Loucy (cell line): ENCODE measurements at regions not wholly inside any gene's neighbourhood (a gene's known extent, or its start where the extent isn't known, plus 50 kb on each side); places are given as distances from the start of the nearest gene placed in this dataset.

Source experiments
- H2AFZ ChIP-seq: fragments of 200-600 bp; sonication (generic); 2 replicates; pipeline ENCODE4 v1.6.0; 2016; ENCODE audit warnings: antibody characterized with exemption, mild to moderate bottlenecking, low read length, moderate library complexity
- H3F3A ChIP-seq: fragments of 200-600 bp; 2 replicates; pipeline ENCODE4 v1.6.0; 2016; ENCODE audit warnings: antibody characterized with exemption, low read depth, mild to moderate bottlenecking
- H3K27me3 ChIP-seq: fragments of 200-600 bp; sonication (generic); 2 replicates; pipeline ENCODE4 v1.6.1; 2014; ENCODE audit warnings: low read length, mild to moderate bottlenecking; ENCODE audit not compliant: insufficient read depth, poor library complexity, severe bottlenecking
- H3K36me3 ChIP-seq: fragments of 200-600 bp; sonication (generic); 2 replicates; pipeline ENCODE4 v1.6.1; 2016; ENCODE audit warnings: low read length; ENCODE audit not compliant: insufficient read depth
- H3K4me1 ChIP-seq: fragments of 200-600 bp; sonication (generic); 2 replicates; pipeline ENCODE4 v1.5.1; 2014; ENCODE audit warnings: low read length, mild to moderate bottlenecking; ENCODE audit not compliant: insufficient read depth, poor library complexity, severe bottlenecking
- H3K4me2 ChIP-seq: fragments of 200-600 bp; sonication (generic); 2 replicates; pipeline ENCODE4 v1.6.0; 2014; ENCODE audit warnings: antibody characterized with exemption, low read length, low read depth, mild to moderate bottlenecking; ENCODE audit not compliant: poor library complexity, severe bottlenecking
- H3K4me3 ChIP-seq: fragments of 200-600 bp; sonication (generic); 2 replicates; pipeline ENCODE4 v1.5.1; 2014; ENCODE audit warnings: low read length, mild to moderate bottlenecking, mixed read lengths; ENCODE audit not compliant: poor library complexity, severe bottlenecking
- H3K79me2 ChIP-seq: fragments of 200-600 bp; sonication (generic); 2 replicates; pipeline ENCODE4 v1.6.1; 2014; ENCODE audit warnings: low read length; ENCODE audit not compliant: insufficient read depth
- H3K9ac ChIP-seq: fragments of 200-600 bp; sonication (generic); 2 replicates; pipeline ENCODE4 v1.6.0; 2014; ENCODE audit warnings: mild to moderate bottlenecking, low read depth, low read length, moderate library complexity; ENCODE audit not compliant: poor library complexity, severe bottlenecking
- H3K9me2 ChIP-seq: fragments of 200-600 bp; sonication (generic); replicated peaks from 2 replicates; pipeline ENCODE4 v1.6.1; 2016; ENCODE audit warnings: low read depth, low read length, mixed read lengths
- H3K9me3 ChIP-seq: fragments of 200-600 bp; sonication (generic); 2 replicates; pipeline ENCODE4 v1.6.1; 2014; ENCODE audit warnings: mild to moderate bottlenecking, antibody characterized with exemption, low read length, low read depth; ENCODE audit not compliant: insufficient read depth
- H4K20me1 ChIP-seq: fragments of 200-600 bp; sonication (generic); 2 replicates; pipeline ENCODE4 v1.6.0; 2014; ENCODE audit warnings: antibody characterized with exemption, low read length, mild to moderate bottlenecking; ENCODE audit not compliant: insufficient read depth, poor library complexity, severe bottlenecking
- CTCF ChIP-seq: fragments of 200-600 bp; sonication (generic); conservative IDR thresholded peaks from 2 replicates; pipeline ENCODE4 v1.5.1; 2014; ENCODE audit warnings: mild to moderate bottlenecking, antibody characterized with exemption, low read length
- EZH2phosphoT487 ChIP-seq: fragments of 200-600 bp; IDR thresholded peaks from 2 replicates; pipeline ENCODE4 v1.6.1; 2018; ENCODE audit warnings: antibody characterized with exemption, mild to moderate bottlenecking, moderate library complexity, borderline replicate concordance

DNA sequence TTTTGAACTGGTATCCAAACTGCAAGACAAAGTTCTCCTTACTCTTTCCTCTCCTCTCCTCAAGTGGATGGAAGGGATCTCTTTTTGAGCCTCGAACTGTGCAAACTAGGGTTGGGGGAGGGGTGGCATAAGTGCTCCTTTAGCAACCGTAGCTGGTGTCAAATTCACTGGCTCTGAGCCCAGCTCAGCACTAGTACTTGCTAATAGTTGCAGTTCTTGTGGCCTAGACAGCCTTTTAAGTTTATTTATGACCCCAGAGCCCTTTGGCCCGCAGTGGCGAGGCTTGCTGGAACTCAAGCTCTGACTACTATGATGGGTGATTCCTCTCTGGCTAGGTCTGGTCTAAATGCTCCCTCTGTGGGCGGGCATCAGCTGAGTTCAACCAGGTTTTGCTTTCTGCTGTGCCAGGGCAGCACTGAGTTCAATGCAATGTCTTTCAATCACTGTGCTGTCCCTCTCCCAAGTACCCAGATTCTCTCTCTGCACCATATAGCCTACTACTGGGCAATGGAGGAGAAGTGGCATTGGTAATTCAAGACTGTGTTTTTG, 528.4 kb upstream of the SYT4 start:
- H3K9me3 ChIP-seq: no peaks in the 10 kb centered on the region
- H4K20me1 ChIP-seq: no peaks in the 10 kb centered on the region
- no peak overlapping the region for H3K4me3 ChIP-seq
- no peaks in the 10 kb centered on the region for H3F3A ChIP-seq
- H3K36me3 ChIP-seq: no peaks in the 10 kb centered on the region
- no peaks in the 10 kb centered on the region for H3K4me1 ChIP-seq
- no peaks in the 10 kb centered on the region for H3K79me2 ChIP-seq
- TF ChIP-seq EZH2phosphoT487: no peak
- no peak for TF ChIP-seq CTCF
- H3K9me2 ChIP-seq: no peaks in the 10 kb centered on the region
- H2AFZ ChIP-seq: no peak overlapping the region
- H3K27me3 ChIP-seq: no peaks in the 10 kb centered on the region
- no peak overlapping the region for H3K4me2 ChIP-seq
- no peak overlapping the region for H3K9ac ChIP-seq

GRCh38 chr18:43812627-43813026, 535.3 kb upstream of the SYT4 start:
- H3K36me3 ChIP-seq: no peaks in the 10 kb centered on the region
- no peaks in the 10 kb centered on the region for H3F3A ChIP-seq
- H2AFZ ChIP-seq: no peak overlapping the region
- H3K9me3 ChIP-seq: no peaks in the 10 kb centered on the region
- TF ChIP-seq EZH2phosphoT487 (no peak), CTCF (no peak)
- no peaks in the 10 kb centered on the region for H4K20me1 ChIP-seq
- H3K79me2 ChIP-seq: no peaks in the 10 kb centered on the region
- H3K9ac ChIP-seq: no peak overlapping the region
- no peaks in the 10 kb centered on the region for H3K4me1 ChIP-seq
- no peaks in the 10 kb centered on the region for H3K27me3 ChIP-seq
- H3K9me2 ChIP-seq: no peaks in the 10 kb centered on the region
- no peak overlapping the region for H3K4me3 ChIP-seq
- no peak overlapping the region for H3K4me2 ChIP-seq

- no peaks in the 10 kb centered on the region for H3K36me3 ChIP-seq
- no peaks in the 10 kb centered on the region for H3K9me3 ChIP-seq
- no peaks in the 10 kb centered on the region for H4K20me1 ChIP-seq
- no peak overlapping the region for H2AFZ ChIP-seq
- no peaks in the 10 kb centered on the region for H3K79me2 ChIP-seq
- no peaks in the 10 kb centered on the region for H3K27me3 ChIP-seq
- no peaks in the 10 kb centered on the region; the same call in 1 of the 2 replicates for H3K9me2 ChIP-seq
- no peak overlapping the region for H3K9ac ChIP-seq
- TF ChIP-seq CTCF: no peak
- TF ChIP-seq EZH2phosphoT487: no peak
- H3K4me2 ChIP-seq: peak overlapping the region; percentile 30
- H3K4me3 ChIP-seq: no peak overlapping the region
- no peaks in the 10 kb centered on the region for H3K4me1 ChIP-seq
- H3F3A ChIP-seq: no peaks in the 10 kb centered on the region
Observed at GRCh38 chr18:43819397-43819796, 542.1 kb upstream of the SYT4 start.
